SK-N-SH (cell line): ENCODE measurements at regions not wholly inside any gene's neighbourhood (a gene's known extent, or its start where the extent isn't known, plus 50 kb on each side); places are given as distances from the start of the nearest gene placed in this dataset.

Source experiments
- CTCF ChIA-PET: fragments of 300-600, 350-600 bp; formaldehyde crosslinking; extraction: SDS; loops from one replicate; lab custom pipeline; 2021; lab: Yijun Ruan, JAX
- POLR2A ChIA-PET: fragments of 350-600 bp; sonication (Branson Sonifier 250); formaldehyde crosslinking; extraction: SDS; loops from one replicate; lab custom pipeline; 2020; ENCODE audit warnings: antibody characterized with exemption, inconsistent platforms; lab: Yijun Ruan, JAX
- DNase-seq: peaks from one replicate; pipeline ENCODE4 v3.0.0; 2012
- H2AFZ ChIP-seq: fragments of 200-600 bp; sonication (generic); 2 replicates; pipeline ENCODE4 v1.8.1; 2016; ENCODE audit warnings: antibody characterized with exemption, mild to moderate bottlenecking, low read depth
- H3F3A ChIP-seq: fragments of 200-600 bp; sonication (generic); replicated peaks from 2 replicates; pipeline ENCODE3; 2016; ENCODE audit warnings: antibody characterized with exemption, mild to moderate bottlenecking; ENCODE audit not compliant: insufficient read depth
- H3K27ac ChIP-seq, 2 experiments: fragments of 200-500 bp in 1 of 2; fragments of 200-600 bp in 1 of 2; sonication (Bioruptor generic) in 1 of 2; sonication (generic), shearing (Covaris generic) in 1 of 2; 2 replicates each; pipeline versions ENCODE4 v1.5.1 to v1.6.1; 2014 to 2016; ENCODE audit warnings: low read depth in 2 of 2, inconsistent platforms in 1 of 2, low read length in 1 of 2, mild to moderate bottlenecking in 1 of 2, mixed read lengths in 1 of 2
- H3K27me3 ChIP-seq: fragments of 200-600 bp; sonication (generic), shearing (Covaris generic); 2 replicates; pipeline ENCODE4 v1.6.1; 2016; ENCODE audit warnings: mixed run types; ENCODE audit not compliant: insufficient read depth
- H3K36me3 ChIP-seq, 2 experiments: fragments of 200-500 bp in 1 of 2; fragments of 200-600 bp in 1 of 2; sonication (Bioruptor generic) in 1 of 2; sonication (generic) in 1 of 2; replicated peaks in 1 of 2; 2 replicates each; pipeline versions ENCODE3 to v1.5.1; 2014 to 2016; ENCODE audit warnings: low read length in 1 of 2, mild to moderate bottlenecking in 1 of 2; ENCODE audit not compliant: insufficient read depth in 2 of 2, control insufficient read depth in 1 of 2
- H3K4me1 ChIP-seq, 2 experiments: fragments of 200-500 bp in 1 of 2; fragments of 200-600 bp in 1 of 2; sonication (Bioruptor generic) in 1 of 2; sonication (generic), shearing (Covaris generic) in 1 of 2; 2 replicates each; pipeline versions ENCODE4 v1.5.1 to v1.6.1; 2014 to 2016; ENCODE audit warnings: low read depth in 1 of 2, low read length in 1 of 2, mixed run types in 1 of 2; ENCODE audit not compliant: insufficient read depth in 2 of 2, control insufficient read depth in 1 of 2
- H3K4me2 ChIP-seq: fragments of 200-600 bp; sonication (generic), shearing (Covaris generic); 2 replicates; pipeline ENCODE4 v1.6.1; 2017; ENCODE audit warnings: mixed run types
- H3K4me3 ChIP-seq, 2 experiments: fragments of 200-500 bp in 1 of 2; fragments of 200-600 bp in 1 of 2; sonication (Bioruptor generic) in 1 of 2; sonication (generic), shearing (Covaris generic) in 1 of 2; 2 replicates each; pipeline versions ENCODE4 v1.5.1 to v1.8.1; 2014 to 2016; ENCODE audit warnings: low read depth in 2 of 2, inconsistent platforms in 1 of 2, low read length in 1 of 2, mild to moderate bottlenecking in 1 of 2, mixed read lengths in 1 of 2, moderate library complexity in 1 of 2
- H3K79me2 ChIP-seq: fragments of 200-600 bp; sonication (generic); 2 replicates; pipeline ENCODE4 v1.8.1; 2017; ENCODE audit warnings: mild to moderate bottlenecking; ENCODE audit not compliant: insufficient read depth
- H3K9ac ChIP-seq: fragments of 200-600 bp; sonication (generic); 2 replicates; pipeline ENCODE4 v1.6.1; 2017; ENCODE audit warnings: mixed run types
- H3K9me2 ChIP-seq: fragments of 200-600 bp; sonication (generic); 2 replicates; pipeline ENCODE4 v1.6.1; 2017; ENCODE audit warnings: mixed run types
- H3K9me3 ChIP-seq: fragments of 200-600 bp; sonication (generic); 2 replicates; pipeline ENCODE4 v1.6.1; 2017; ENCODE audit warnings: mixed run types, mild to moderate bottlenecking, moderate library complexity
- H4K20me1 ChIP-seq: fragments of 200-600 bp; sonication (generic); 2 replicates; pipeline ENCODE4 v1.6.1; 2017; ENCODE audit warnings: mild to moderate bottlenecking, mixed run types; ENCODE audit not compliant: insufficient read depth
- EP300 ChIP-seq, 2 experiments: IDR thresholded peaks; 2 replicates each; pipeline versions ENCODE4 v1.4.0 to v1.6.1; 2012; ENCODE audit warnings: borderline replicate concordance in 1 of 2, low read depth in 1 of 2, low read length in 1 of 2
- FOSL2 ChIP-seq: IDR thresholded peaks from 2 replicates; pipeline ENCODE4 v1.4.0; 2012; ENCODE audit warnings: low read depth, mild to moderate bottlenecking, moderate library complexity, borderline replicate concordance
- FOXJ3 ChIP-seq: sonication (generic); formaldehyde crosslinking; IDR thresholded peaks from 2 replicates; pipeline ENCODE4 v1.5.1; 2020; ENCODE audit warnings: mild to moderate bottlenecking, missing genetic modification reagents
- FOXM1 ChIP-seq: IDR thresholded peaks from 2 replicates; pipeline ENCODE4 v1.4.0; 2012; ENCODE audit warnings: low read depth, mild to moderate bottlenecking
- MEF2A ChIP-seq: IDR thresholded peaks from 2 replicates; pipeline ENCODE4 v1.4.0; 2012; ENCODE audit warnings: low read depth, borderline replicate concordance
- NFIC ChIP-seq: IDR thresholded peaks from 2 replicates; pipeline ENCODE4 v1.4.0; 2012; ENCODE audit warnings: borderline replicate concordance
- RCOR1 ChIP-seq: fragments of 150-350 bp; IDR thresholded peaks from 2 replicates; pipeline ENCODE4 v1.6.1; 2017; ENCODE audit warnings: antibody characterized with exemption, low read length
- RXRA ChIP-seq: IDR thresholded peaks from 2 replicates; pipeline ENCODE4 v1.4.0; 2012; ENCODE audit warnings: low read depth, mild to moderate bottlenecking, borderline replicate concordance
- WGBS: methylation state at CpG from one replicate; pipeline ENCODE4 v1.1.6; 2017; ENCODE audit warnings: low lambda C conversion rate; 5-methylcytosine and 5-hydroxymethylcytosine counted together
- TF ChIP-seq, protein P1 (sequence below): fragments of 200-600 bp; sonication (generic); IDR thresholded peaks from 2 replicates; pipeline ENCODE4 v1.6.1; 2017; ENCODE audit warnings: antibody characterized with exemption, mild to moderate bottlenecking, moderate library complexity
- TF ChIP-seq, protein P2 (sequence below): fragments of 150-350 bp; IDR thresholded peaks from 2 replicates; pipeline ENCODE4 v1.6.1; 2017; ENCODE audit warnings: antibody characterized with exemption, low read length, low read depth, borderline replicate concordance

DNA sequence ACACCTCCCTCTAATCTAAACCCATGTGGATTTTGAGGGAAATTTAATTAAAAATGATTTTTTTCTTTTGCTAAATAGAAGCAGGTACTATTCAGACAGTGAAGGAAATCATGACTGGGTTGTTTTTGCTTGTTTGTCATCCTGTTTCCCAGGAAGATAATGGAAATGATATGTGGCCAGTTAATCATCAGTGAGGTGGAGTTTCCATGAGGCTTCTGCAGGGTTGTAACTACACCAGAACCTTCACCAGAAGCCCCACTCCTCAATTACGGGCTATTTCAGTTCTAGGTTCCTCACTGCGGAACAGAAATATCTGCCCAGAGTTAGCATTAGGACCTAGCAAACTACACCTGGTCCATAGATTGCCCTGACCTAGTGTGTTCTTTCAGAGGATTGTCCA is 394.0 kb downstream of the DLEU7 start:
- Histone ChIP-seq H3F3A (no peaks in the 10 kb centered on the region), H3K4me3 (no peak overlapping the region), H3K27me3 (no peaks in the 10 kb centered on the region), H3K4me2 (no peak overlapping the region), H3K79me2 (no peaks in the 10 kb centered on the region), H4K20me1 (no peaks in the 10 kb centered on the region), H2AFZ (no peak overlapping the region), H3K9ac (no peak overlapping the region), H3K27ac (no peak overlapping the region), H3K36me3 (no peaks in the 10 kb centered on the region), H3K9me3 (no peaks in the 10 kb centered on the region), H3K4me1 (no peaks in the 10 kb centered on the region; a peak in 1 of 4 replicates), H3K9me2 (no peaks in the 10 kb centered on the region; the same call in 1 of the 2 replicates)
- 90% methylated on average over 2 of the region's 2 CpGs for WGBS
- POLR2A ChIA-PET = no interaction called here
- TF ChIP-seq MEF2A (no peak), FOXJ3 (no peak), NFIC (no peak), EP300 (IDR thresholded peaks at IDR 0.05; ENCODE audit: borderline replicate concordance in 1 of 2, low read depth in 1 of 2, low read length in 1 of 2) (no peak), FOXM1 (no peak)
- TF ChIP-seq, protein P1, sequence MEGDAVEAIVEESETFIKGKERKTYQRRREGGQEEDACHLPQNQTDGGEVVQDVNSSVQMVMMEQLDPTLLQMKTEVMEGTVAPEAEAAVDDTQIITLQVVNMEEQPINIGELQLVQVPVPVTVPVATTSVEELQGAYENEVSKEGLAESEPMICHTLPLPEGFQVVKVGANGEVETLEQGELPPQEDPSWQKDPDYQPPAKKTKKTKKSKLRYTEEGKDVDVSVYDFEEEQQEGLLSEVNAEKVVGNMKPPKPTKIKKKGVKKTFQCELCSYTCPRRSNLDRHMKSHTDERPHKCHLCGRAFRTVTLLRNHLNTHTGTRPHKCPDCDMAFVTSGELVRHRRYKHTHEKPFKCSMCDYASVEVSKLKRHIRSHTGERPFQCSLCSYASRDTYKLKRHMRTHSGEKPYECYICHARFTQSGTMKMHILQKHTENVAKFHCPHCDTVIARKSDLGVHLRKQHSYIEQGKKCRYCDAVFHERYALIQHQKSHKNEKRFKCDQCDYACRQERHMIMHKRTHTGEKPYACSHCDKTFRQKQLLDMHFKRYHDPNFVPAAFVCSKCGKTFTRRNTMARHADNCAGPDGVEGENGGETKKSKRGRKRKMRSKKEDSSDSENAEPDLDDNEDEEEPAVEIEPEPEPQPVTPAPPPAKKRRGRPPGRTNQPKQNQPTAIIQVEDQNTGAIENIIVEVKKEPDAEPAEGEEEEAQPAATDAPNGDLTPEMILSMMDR = no peak
- CTCF ChIA-PET = interaction anchor here (1.6 to 1.9 kb wide), 2 partner anchors 13 to 364 kb away, joined by 3 to 5 read pairs; no protein-coding TSS in a partner anchor
- DNase-seq = no peak

DNA sequence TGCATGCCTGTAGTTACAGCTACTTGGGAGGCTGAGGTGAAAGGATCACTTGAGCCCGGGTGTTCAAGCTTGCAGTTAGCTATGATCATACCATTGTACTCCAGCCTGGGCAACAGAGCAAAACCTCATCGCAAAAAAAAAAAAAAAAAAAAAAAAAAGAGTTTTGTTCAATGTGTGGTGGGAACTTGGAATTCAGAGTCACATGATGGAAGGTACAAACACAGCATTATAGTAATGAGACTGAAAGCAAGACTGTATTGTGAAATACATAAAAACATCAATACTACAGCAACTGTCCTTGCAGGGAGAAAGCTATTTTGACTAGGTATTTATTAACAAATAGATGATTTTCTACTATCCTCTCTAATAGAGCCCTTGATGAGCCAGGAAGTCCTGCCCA is 393.2 kb downstream of the DLEU7 start:
- Histone ChIP-seq H4K20me1 (no peaks in the 10 kb centered on the region), H3K4me3 (no peak overlapping the region), H3F3A (no peaks in the 10 kb centered on the region), H3K4me1 (no peaks in the 10 kb centered on the region; a peak in 1 of 4 replicates), H3K4me2 (no peak overlapping the region), H3K27ac (no peak overlapping the region), H3K27me3 (no peaks in the 10 kb centered on the region), H3K9me2 (no peaks in the 10 kb centered on the region), H3K9ac (no peak overlapping the region), H3K9me3 (no peaks in the 10 kb centered on the region), H3K36me3 (no peaks in the 10 kb centered on the region), H2AFZ (no peak overlapping the region), H3K79me2 (no peaks in the 10 kb centered on the region)
- DNase-seq = no peak
- POLR2A ChIA-PET = no interaction called here
- 89% methylated on average over 2 of the region's 2 CpGs for WGBS
- CTCF ChIA-PET = interaction anchor here (1.6 to 1.9 kb wide), 2 partner anchors 14 to 365 kb away, joined by 3 to 5 read pairs; no protein-coding TSS in a partner anchor
- TF ChIP-seq, protein P2, sequence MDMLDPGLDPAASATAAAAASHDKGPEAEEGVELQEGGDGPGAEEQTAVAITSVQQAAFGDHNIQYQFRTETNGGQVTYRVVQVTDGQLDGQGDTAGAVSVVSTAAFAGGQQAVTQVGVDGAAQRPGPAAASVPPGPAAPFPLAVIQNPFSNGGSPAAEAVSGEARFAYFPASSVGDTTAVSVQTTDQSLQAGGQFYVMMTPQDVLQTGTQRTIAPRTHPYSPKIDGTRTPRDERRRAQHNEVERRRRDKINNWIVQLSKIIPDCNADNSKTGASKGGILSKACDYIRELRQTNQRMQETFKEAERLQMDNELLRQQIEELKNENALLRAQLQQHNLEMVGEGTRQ = no peak
- TF ChIP-seq RCOR1 = no peak
- no peak for TF ChIP-seq FOSL2
- TF ChIP-seq RXRA = no peak
